ENCODE measurements at regions not wholly inside any gene's neighbourhood (a gene's known extent, or its start where the extent isn't known, plus 50 kb on each side); places are given as distances from the start of the nearest gene placed in this dataset.

GRCh38 chr10:123257904-123258456 is 103.8 kb downstream of the BUB3 start:
- TF ChIP-seq CTCF (optimal IDR thresholded peaks at IDR 0.05 in 1 of 3, IDR thresholded peaks at IDR 0.05 in 1 of 3, conservative IDR thresholded peaks at IDR 0.05 in 1 of 3; ENCODE audit: extremely low read depth in 1 of 3, insufficient read depth in 2 of 3, low read length in 3 of 3), result no peak
- no peak for TF ChIP-seq EZH2 (IDR thresholded peaks at IDR 0.05; ENCODE audit: low read length)
